Heart right ventricle (tissue), 16 donors: ENCODE measurements at regions not wholly inside any gene's neighbourhood (a gene's known extent, or its start where the extent isn't known, plus 50 kb on each side); places are given as distances from the start of the nearest gene placed in this dataset.

Experiments used
- ATAC-seq, 8 donors: fragments of 200-7000 bp; cut with Tn5 transposase; one replicate each; pipeline ENCODE4 v1.9.1; 2020; ENCODE audit warnings: mild to moderate bottlenecking in 8 of 8, moderate library complexity in 8 of 8, moderate number of reproducible peaks in 1 of 8
- DNase-seq, 2 donors: peaks; one replicate each; pipeline ENCODE4 v3.0.0-alpha.2; 2020
- H3K27ac ChIP-seq, 10 donors: fragments of 200-600 bp; sonication (generic) in 2 of 10; one replicate each; pipeline versions ENCODE4 v1.5.0 to v1.8.0; 2020 to 2022; ENCODE audit warnings: mild to moderate bottlenecking in 3 of 10
- H3K27me3 ChIP-seq, 7 donors: fragments of 200-600 bp; one replicate each; pipeline ENCODE4 v1.8.0; 2021 to 2022; ENCODE audit warnings: mild to moderate bottlenecking in 2 of 7
- H3K36me3 ChIP-seq, 9 donors: fragments of 200-600 bp; sonication (generic) in 1 of 9; one replicate each; pipeline versions ENCODE4 v1.5.0 to v1.8.0; 2020 to 2022; ENCODE audit warnings: mild to moderate bottlenecking in 2 of 9
- H3K4me1 ChIP-seq, 9 donors: fragments of 200-600 bp; sonication (generic) in 1 of 9; one replicate each; pipeline versions ENCODE4 v1.5.0 to v1.8.0; 2020 to 2022; ENCODE audit warnings: mild to moderate bottlenecking in 4 of 9
- H3K4me3 ChIP-seq, 10 donors: fragments of 200-600 bp; sonication (generic) in 2 of 10; one replicate each; pipeline versions ENCODE4 v1.5.0 to v1.8.0; 2020 to 2022; ENCODE audit warnings: mild to moderate bottlenecking in 7 of 10, moderate library complexity in 2 of 10
- H3K9me3 ChIP-seq, 11 donors: fragments of 200-600 bp in 10 of 11; sonication (generic) in 2 of 11; one replicate each; pipeline versions ENCODE4 v1.5.0 to v1.8.0; 2013 to 2022; ENCODE audit warnings: mild to moderate bottlenecking in 2 of 11, control low read depth in 1 of 11, moderate library complexity in 1 of 11
- CTCF ChIP-seq, 9 donors: fragments of 200-600 bp; sonication (generic) in 2 of 9; IDR thresholded peaks; one replicate each; pipeline versions ENCODE4 v1.5.0 to v1.8.0; 2021 to 2022; ENCODE audit warnings: antibody characterized with exemption in 9 of 9, mild to moderate bottlenecking in 5 of 9, moderate library complexity in 1 of 9
- WGBS, 2 donors: extraction: QIAGEN DNeasy Blood & Tissue Kit; methylation state at CpG; one replicate each; pipeline ENCODE4 v1.1.7; 2013; ENCODE audit warnings: inconsistent platforms in 1 of 2; 5-methylcytosine and 5-hydroxymethylcytosine counted together
- intact Hi-C, 10 donors: fragments of 100-400 bp; cut with DNase I; formaldehyde crosslinking; loops; one replicate each; pipeline versions ENCODE4 v1.11.1 to v1.14.2; 2022
- donor health status: Arrhythmogenic right ventricular cardiomyopathy.
- donor health status: ischemic (EF 13 %, LVEDD 7.1; RV severe dilation, severe dysfunction).
- donor health status: healthy with polysubstance abuse.
- donor health status: DM: no; HTN: yes; CAD: no.
- donor health status: DM: no; HTN: no; CAD: no.
- donor health status: ischemic (EF 25% LVEDD 6.9; RV normal size, moderate dysfunction).
- donor health status: ischemic (EF 25% LVEDD 5.7; RV mildly dilated, moderate dysfunction).
- donor health status: healthy.
- donor health status: DM: yes; HTN: yes; CAD: no.
- donor health status: Ischemic cardiomyopathy.
- donor health status: ischemic (EF 35%, LVEDD 5.7; RV mildly dilated, moderate dysfunction).
- donor health status: nonischemic (EF 11% LVEDD 7.7; RV severe dilation, severe dysfunction).
- donor health status: DM: yes; HTN: yes; CAD: no.
- donor health status: PGD.
- donor health status: ischemic (EF 29% LVEDD 5.4; RV normal size, mild dysfunction).
- donor health status: nonischemic (EF 23%, LVEDD 6.1; RV moderate dilation, normal function).

- DNase-seq, result no peak
- Histone ChIP-seq H3K4me1 (peaks cover 0 to 4% (median 0%) of the 10 kb centered on the region in 9 donors), H3K27me3 (peaks cover 0 to 32% (median 3%) of the 10 kb centered on the region in 7 donors), H3K36me3 (no peaks in the 10 kb centered on the region), H3K9me3 (peaks cover 0 to under 1% (median 0%) of the 10 kb centered on the region in 11 donors), H3K4me3 (no peak overlapping the region), H3K27ac (no peak overlapping the region)
- intact Hi-C loops, result no loop called here
- WGBS, 2 donors, result 70 to 76% methylated on average over 5 of the region's 5 CpGs
- no peak for TF ChIP-seq CTCF (IDR thresholded peaks at IDR 0.05)
- ATAC-seq, result no peak
Observed at GRCh38 chr22:49212002-49212401, 615.7 kb downstream of the BRD1 start.

- Histone ChIP-seq H3K4me3 (no peak overlapping the region), H3K4me1 (peaks cover 0 to 4% (median 0%) of the 10 kb centered on the region in 9 donors), H3K9me3 (no peaks in the 10 kb centered on the region), H3K27ac (no peak overlapping the region), H3K27me3 (peaks cover 0 to 32% (median 3%) of the 10 kb centered on the region in 7 donors), H3K36me3 (no peaks in the 10 kb centered on the region)
- ATAC-seq (no peak), DNase-seq (no peak)
- intact Hi-C loops, result no loop called here
- TF ChIP-seq CTCF (IDR thresholded peaks at IDR 0.05), result no peak
- WGBS, 2 donors, result 72 to 76% methylated on average over 5 of the region's 5 CpGs
Observed at GRCh38 chr22:49211176-49211575, 616.5 kb downstream of the BRD1 start.

- ATAC-seq, result no peak
- no peak overlapping the region for H3K27ac ChIP-seq
- 90 to 95% methylated on average over 6 of the region's 6 CpGs for WGBS, 2 donors
- H3K27me3 ChIP-seq, result peaks cover 0 to 28% (median 3%) of the 10 kb centered on the region in 7 donors
- no peak for DNase-seq
- H3K4me1 ChIP-seq, result peaks cover 0 to 4% (median 0%) of the 10 kb centered on the region in 9 donors
- H3K9me3 ChIP-seq, result no peaks in the 10 kb centered on the region
- intact Hi-C loops, result no loop called here
- no peak overlapping the region for H3K4me3 ChIP-seq
- TF ChIP-seq CTCF (IDR thresholded peaks at IDR 0.05), result no peak
- no peaks in the 10 kb centered on the region for H3K36me3 ChIP-seq
Observed at GRCh38 chr22:49210606-49211005, 617.1 kb downstream of the BRD1 start.

- ATAC-seq (no peak), DNase-seq (no peak)
- Histone ChIP-seq H3K4me3 (no peak overlapping the region), H3K9me3 (no peaks in the 10 kb centered on the region), H3K27me3 (peaks cover 0 to 21% (median 9%) of the 10 kb centered on the region in 7 donors), H3K4me1 (peaks cover 0 to 4% (median 0%) of the 10 kb centered on the region in 9 donors), H3K36me3 (no peaks in the 10 kb centered on the region), H3K27ac (no peak overlapping the region)
- no peak for TF ChIP-seq CTCF (IDR thresholded peaks at IDR 0.05)
- intact Hi-C loops, result no loop called here
- WGBS, 2 donors, result 46 to 52% methylated on average over 15 of the region's 15 CpGs
Observed at GRCh38 chr22:49209452-49210195, 618.0 kb downstream of the BRD1 start.
